ENCODE measurements at regions not wholly inside any gene's neighbourhood (a gene's known extent, or its start where the extent isn't known, plus 50 kb on each side); places are given as distances from the start of the nearest gene placed in this dataset.

- TF ChIP-seq EZH2 (IDR thresholded peaks at IDR 0.05; ENCODE audit: low read length, missing control alignments), result no peak
- TF ChIP-seq, protein P1, sequence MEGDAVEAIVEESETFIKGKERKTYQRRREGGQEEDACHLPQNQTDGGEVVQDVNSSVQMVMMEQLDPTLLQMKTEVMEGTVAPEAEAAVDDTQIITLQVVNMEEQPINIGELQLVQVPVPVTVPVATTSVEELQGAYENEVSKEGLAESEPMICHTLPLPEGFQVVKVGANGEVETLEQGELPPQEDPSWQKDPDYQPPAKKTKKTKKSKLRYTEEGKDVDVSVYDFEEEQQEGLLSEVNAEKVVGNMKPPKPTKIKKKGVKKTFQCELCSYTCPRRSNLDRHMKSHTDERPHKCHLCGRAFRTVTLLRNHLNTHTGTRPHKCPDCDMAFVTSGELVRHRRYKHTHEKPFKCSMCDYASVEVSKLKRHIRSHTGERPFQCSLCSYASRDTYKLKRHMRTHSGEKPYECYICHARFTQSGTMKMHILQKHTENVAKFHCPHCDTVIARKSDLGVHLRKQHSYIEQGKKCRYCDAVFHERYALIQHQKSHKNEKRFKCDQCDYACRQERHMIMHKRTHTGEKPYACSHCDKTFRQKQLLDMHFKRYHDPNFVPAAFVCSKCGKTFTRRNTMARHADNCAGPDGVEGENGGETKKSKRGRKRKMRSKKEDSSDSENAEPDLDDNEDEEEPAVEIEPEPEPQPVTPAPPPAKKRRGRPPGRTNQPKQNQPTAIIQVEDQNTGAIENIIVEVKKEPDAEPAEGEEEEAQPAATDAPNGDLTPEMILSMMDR (conservative IDR thresholded peaks at IDR 0.05 in 1 of 2, IDR thresholded peaks at IDR 0.05 in 1 of 2; ENCODE audit: low read depth in 1 of 2, low read length in 2 of 2), result no peak
Measured at GRCh38 chr10:36050763-36051499, 408.8 kb upstream of the FZD8 start.

All from fibroblast of lung (primary cell).